ENCODE measurements at regions not wholly inside any gene's neighbourhood (a gene's known extent, or its start where the extent isn't known, plus 50 kb on each side); places are given as distances from the start of the nearest gene placed in this dataset.

DNA sequence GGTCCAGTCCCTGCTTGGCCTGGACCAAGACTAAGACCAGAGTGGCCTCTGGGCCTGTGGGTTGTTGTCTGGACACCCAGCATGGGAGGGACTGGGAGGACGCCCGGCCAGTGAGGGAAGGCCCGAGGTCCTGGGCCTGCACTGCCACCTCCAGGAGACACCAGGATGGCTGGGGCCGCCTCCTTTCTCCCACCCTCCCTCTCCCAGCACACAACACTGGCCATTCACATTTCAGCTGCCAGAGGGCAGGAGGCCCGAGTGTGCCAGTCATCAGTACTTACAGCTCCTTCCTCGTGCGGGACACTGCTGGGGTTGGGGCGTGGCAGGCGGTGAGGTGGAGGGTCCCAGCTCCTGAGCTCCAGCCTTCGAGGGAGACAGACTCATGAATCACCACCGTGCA is 133.5 kb downstream of the ASB1 start:
- TF ChIP-seq, protein P1, sequence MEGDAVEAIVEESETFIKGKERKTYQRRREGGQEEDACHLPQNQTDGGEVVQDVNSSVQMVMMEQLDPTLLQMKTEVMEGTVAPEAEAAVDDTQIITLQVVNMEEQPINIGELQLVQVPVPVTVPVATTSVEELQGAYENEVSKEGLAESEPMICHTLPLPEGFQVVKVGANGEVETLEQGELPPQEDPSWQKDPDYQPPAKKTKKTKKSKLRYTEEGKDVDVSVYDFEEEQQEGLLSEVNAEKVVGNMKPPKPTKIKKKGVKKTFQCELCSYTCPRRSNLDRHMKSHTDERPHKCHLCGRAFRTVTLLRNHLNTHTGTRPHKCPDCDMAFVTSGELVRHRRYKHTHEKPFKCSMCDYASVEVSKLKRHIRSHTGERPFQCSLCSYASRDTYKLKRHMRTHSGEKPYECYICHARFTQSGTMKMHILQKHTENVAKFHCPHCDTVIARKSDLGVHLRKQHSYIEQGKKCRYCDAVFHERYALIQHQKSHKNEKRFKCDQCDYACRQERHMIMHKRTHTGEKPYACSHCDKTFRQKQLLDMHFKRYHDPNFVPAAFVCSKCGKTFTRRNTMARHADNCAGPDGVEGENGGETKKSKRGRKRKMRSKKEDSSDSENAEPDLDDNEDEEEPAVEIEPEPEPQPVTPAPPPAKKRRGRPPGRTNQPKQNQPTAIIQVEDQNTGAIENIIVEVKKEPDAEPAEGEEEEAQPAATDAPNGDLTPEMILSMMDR (conservative IDR thresholded peaks at IDR 0.05 in 1 of 2, IDR thresholded peaks at IDR 0.05 in 1 of 2; ENCODE audit: low read depth in 1 of 2, low read length in 2 of 2), result no peak
- no peak for TF ChIP-seq EZH2 (IDR thresholded peaks at IDR 0.05; ENCODE audit: low read length, missing control alignments)

Data from fibroblast of lung (primary cell).